HUES48 (cell line): ENCODE measurements at regions not wholly inside any gene's neighbourhood (a gene's known extent, or its start where the extent isn't known, plus 50 kb on each side); places are given as distances from the start of the nearest gene placed in this dataset.
"Not testable (repeated sequence)": the region's sequence is repeated elsewhere in the genome, so short reads cannot be mapped to it uniquely, and the experiment has no call there.

Source experiments
- H3K27ac ChIP-seq: one replicate; pipeline ENCODE4 v1.7.0; 2013; ENCODE audit warnings: low read depth, low read length, inconsistent platforms
- H3K27me3 ChIP-seq: 2 replicates; pipeline ENCODE4 v1.6.1; 2013; ENCODE audit warnings: mild to moderate bottlenecking, low read length; ENCODE audit not compliant: control insufficient read depth, insufficient read depth
- H3K36me3 ChIP-seq: 2 replicates; pipeline ENCODE4 v1.6.1; 2013; ENCODE audit warnings: low read length; ENCODE audit not compliant: control insufficient read depth, insufficient read depth
- H3K4me1 ChIP-seq: 2 replicates; pipeline ENCODE4 v1.6.1; 2013; ENCODE audit warnings: mild to moderate bottlenecking, low read length; ENCODE audit not compliant: control insufficient read depth, insufficient read depth
- H3K4me3 ChIP-seq: 2 replicates; pipeline ENCODE4 v1.5.1; 2013; ENCODE audit warnings: mild to moderate bottlenecking, low read depth, low read length
- H3K9ac ChIP-seq: 2 replicates; pipeline ENCODE4 v1.6.1; 2013; ENCODE audit warnings: mild to moderate bottlenecking, low read depth, low read length, moderate library complexity
- H3K9me3 ChIP-seq: 2 replicates; pipeline ENCODE4 v1.6.1; 2013; ENCODE audit warnings: low read length; ENCODE audit not compliant: control insufficient read depth, insufficient read depth

- H3K27me3 ChIP-seq = no peaks in the 10 kb centered on the region
- H3K4me1 ChIP-seq = peaks cover 8% of the 10 kb centered on the region; the same call in 1 of the 2 replicates
- H3K9ac ChIP-seq = no peak overlapping the region
- peaks cover 4% of the 10 kb centered on the region; the same call in 1 of the 2 replicates for H3K9me3 ChIP-seq
- no peak overlapping the region for H3K4me3 ChIP-seq
- H3K36me3 ChIP-seq = no peaks in the 10 kb centered on the region
- no peak overlapping the region for H3K27ac ChIP-seq
These were observed 401.2 kb downstream of the PTH2R start for GRCh38 chr2:208807756-208808155.

GRCh38 chr2:208811885-208812284 is 405.3 kb downstream of the PTH2R start:
- not testable (repeated sequence) for H3K9me3 ChIP-seq, H3K36me3 ChIP-seq, H3K9ac ChIP-seq, H3K4me1 ChIP-seq, H3K27ac ChIP-seq, H3K4me3 ChIP-seq, H3K27me3 ChIP-seq

- H3K4me3 ChIP-seq = no peak overlapping the region
- peaks cover 8% of the 10 kb centered on the region; the same call in 1 of the 2 replicates for H3K4me1 ChIP-seq
- H3K9ac ChIP-seq = no peak overlapping the region
- H3K36me3 ChIP-seq = no peaks in the 10 kb centered on the region
- H3K27ac ChIP-seq = no peak overlapping the region
- H3K27me3 ChIP-seq = no peaks in the 10 kb centered on the region
- no peaks in the 10 kb centered on the region for H3K9me3 ChIP-seq
These were observed 412.6 kb downstream of the PTH2R start for GRCh38 chr2:208819190-208819589.

GRCh38 chr2:208820014-208820688 is 413.6 kb downstream of the PTH2R start:
- Histone ChIP-seq H3K27me3 (no peaks in the 10 kb centered on the region), H3K9me3 (no peaks in the 10 kb centered on the region), H3K36me3 (no peaks in the 10 kb centered on the region), H3K27ac (no peak overlapping the region), H3K4me3 (no peak overlapping the region), H3K4me1 (peaks cover 8% of the 10 kb centered on the region; the same call in 1 of the 2 replicates), H3K9ac (no peak overlapping the region)

GRCh38 chr2:208827109-208827508 is 420.5 kb downstream of the PTH2R start:
- H3K36me3 ChIP-seq = no peaks in the 10 kb centered on the region
- no peaks in the 10 kb centered on the region for H3K4me1 ChIP-seq
- H3K4me3 ChIP-seq = no peak overlapping the region
- no peak overlapping the region for H3K9ac ChIP-seq
- peaks cover 14% of the 10 kb centered on the region for H3K9me3 ChIP-seq
- no peak overlapping the region for H3K27ac ChIP-seq
- no peaks in the 10 kb centered on the region for H3K27me3 ChIP-seq

GRCh38 chr2:208827549-208828221 is 421.1 kb downstream of the PTH2R start:
- H3K36me3 ChIP-seq = no peaks in the 10 kb centered on the region
- H3K9me3 ChIP-seq = peaks cover 14% of the 10 kb centered on the region
- H3K27ac ChIP-seq = no peak overlapping the region
- H3K9ac ChIP-seq = no peak overlapping the region
- H3K27me3 ChIP-seq = no peaks in the 10 kb centered on the region
- H3K4me3 ChIP-seq = no peak overlapping the region
- no peaks in the 10 kb centered on the region for H3K4me1 ChIP-seq

GRCh38 chr2:208830203-208830602 is 423.6 kb downstream of the PTH2R start:
- Histone ChIP-seq H3K27me3 (no peaks in the 10 kb centered on the region), H3K4me3 (no peak overlapping the region), H3K4me1 (no peaks in the 10 kb centered on the region), H3K9me3 (peaks cover 14% of the 10 kb centered on the region), H3K36me3 (no peaks in the 10 kb centered on the region), H3K27ac (no peak overlapping the region), H3K9ac (no peak overlapping the region)

- H3K27ac ChIP-seq = no peak overlapping the region
- H3K36me3 ChIP-seq = no peaks in the 10 kb centered on the region
- no peak overlapping the region for H3K9ac ChIP-seq
- peaks cover 7% of the 10 kb centered on the region for H3K4me1 ChIP-seq
- H3K4me3 ChIP-seq = no peak overlapping the region
- H3K27me3 ChIP-seq = no peaks in the 10 kb centered on the region
- peaks cover 3% of the 10 kb centered on the region for H3K9me3 ChIP-seq
These were observed 441.1 kb downstream of the PTH2R start for GRCh38 chr2:208847651-208848050.

GRCh38 chr2:208854717-208855116 is 448.1 kb downstream of the PTH2R start:
- no peak overlapping the region for H3K4me3 ChIP-seq
- H3K9ac ChIP-seq = no peak overlapping the region
- no peaks in the 10 kb centered on the region for H3K36me3 ChIP-seq
- no peaks in the 10 kb centered on the region for H3K27me3 ChIP-seq
- H3K9me3 ChIP-seq = peaks cover 27% of the 10 kb centered on the region
- H3K4me1 ChIP-seq = no peaks in the 10 kb centered on the region
- no peak overlapping the region for H3K27ac ChIP-seq

- H3K36me3 ChIP-seq = no peaks in the 10 kb centered on the region
- H3K27ac ChIP-seq = no peak overlapping the region
- H3K4me3 ChIP-seq = no peak overlapping the region
- no peaks in the 10 kb centered on the region for H3K4me1 ChIP-seq
- no peak overlapping the region for H3K9ac ChIP-seq
- no peaks in the 10 kb centered on the region for H3K27me3 ChIP-seq
- H3K9me3 ChIP-seq = no peaks in the 10 kb centered on the region; the same call in 1 of the 2 replicates
These were observed 460.8 kb downstream of the PTH2R start for GRCh38 chr2:208867374-208867773.

- H3K27ac ChIP-seq = no peak overlapping the region
- H3K27me3 ChIP-seq = no peaks in the 10 kb centered on the region
- no peaks in the 10 kb centered on the region; the same call in 1 of the 2 replicates for H3K9me3 ChIP-seq
- no peak overlapping the region for H3K9ac ChIP-seq
- no peak overlapping the region for H3K4me3 ChIP-seq
- H3K4me1 ChIP-seq = no peaks in the 10 kb centered on the region
- no peaks in the 10 kb centered on the region for H3K36me3 ChIP-seq
These were observed 466.0 kb downstream of the PTH2R start for GRCh38 chr2:208872591-208872990.
